ENCODE measurements at regions not wholly inside any gene's neighbourhood (a gene's known extent, or its start where the extent isn't known, plus 50 kb on each side); places are given as distances from the start of the nearest gene placed in this dataset.

DNA sequence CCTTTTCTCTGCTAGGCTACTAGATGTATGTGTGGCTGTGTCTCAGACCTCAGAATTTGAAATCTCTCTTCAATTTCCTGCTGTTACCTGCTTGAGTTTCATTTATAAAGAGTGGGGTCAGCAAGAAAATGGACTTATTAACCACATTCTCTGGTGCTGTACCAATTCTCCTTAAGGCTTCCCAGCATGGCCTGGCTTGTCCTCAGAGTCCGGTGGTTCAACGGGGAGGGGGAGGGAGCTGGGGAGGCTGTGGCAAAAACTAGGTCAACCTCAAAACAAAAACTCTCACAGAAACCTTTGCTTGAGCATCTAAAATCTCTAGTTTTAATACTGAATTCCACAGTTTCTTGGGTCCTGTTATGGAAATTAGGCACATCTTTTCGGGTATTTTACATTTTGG lies 389.1 kb upstream of the COBL start:
- no peak for DNase-seq
- Histone ChIP-seq H3K36me3 (no peaks in the 10 kb centered on the region), H3K27me3 (ENCODE audit: low read depth) (no peaks in the 10 kb centered on the region), H3K4me3 (no peak overlapping the region), H3K27ac (no peak overlapping the region), H3K9me3 (no peaks in the 10 kb centered on the region), H3K4me1 (no peaks in the 10 kb centered on the region)
- no peak for ATAC-seq
- TF ChIP-seq, protein P1, sequence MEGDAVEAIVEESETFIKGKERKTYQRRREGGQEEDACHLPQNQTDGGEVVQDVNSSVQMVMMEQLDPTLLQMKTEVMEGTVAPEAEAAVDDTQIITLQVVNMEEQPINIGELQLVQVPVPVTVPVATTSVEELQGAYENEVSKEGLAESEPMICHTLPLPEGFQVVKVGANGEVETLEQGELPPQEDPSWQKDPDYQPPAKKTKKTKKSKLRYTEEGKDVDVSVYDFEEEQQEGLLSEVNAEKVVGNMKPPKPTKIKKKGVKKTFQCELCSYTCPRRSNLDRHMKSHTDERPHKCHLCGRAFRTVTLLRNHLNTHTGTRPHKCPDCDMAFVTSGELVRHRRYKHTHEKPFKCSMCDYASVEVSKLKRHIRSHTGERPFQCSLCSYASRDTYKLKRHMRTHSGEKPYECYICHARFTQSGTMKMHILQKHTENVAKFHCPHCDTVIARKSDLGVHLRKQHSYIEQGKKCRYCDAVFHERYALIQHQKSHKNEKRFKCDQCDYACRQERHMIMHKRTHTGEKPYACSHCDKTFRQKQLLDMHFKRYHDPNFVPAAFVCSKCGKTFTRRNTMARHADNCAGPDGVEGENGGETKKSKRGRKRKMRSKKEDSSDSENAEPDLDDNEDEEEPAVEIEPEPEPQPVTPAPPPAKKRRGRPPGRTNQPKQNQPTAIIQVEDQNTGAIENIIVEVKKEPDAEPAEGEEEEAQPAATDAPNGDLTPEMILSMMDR (IDR thresholded peaks at IDR 0.05), result no peak
- intact Hi-C loops (cut with DNase I), result no loop called here

DNA sequence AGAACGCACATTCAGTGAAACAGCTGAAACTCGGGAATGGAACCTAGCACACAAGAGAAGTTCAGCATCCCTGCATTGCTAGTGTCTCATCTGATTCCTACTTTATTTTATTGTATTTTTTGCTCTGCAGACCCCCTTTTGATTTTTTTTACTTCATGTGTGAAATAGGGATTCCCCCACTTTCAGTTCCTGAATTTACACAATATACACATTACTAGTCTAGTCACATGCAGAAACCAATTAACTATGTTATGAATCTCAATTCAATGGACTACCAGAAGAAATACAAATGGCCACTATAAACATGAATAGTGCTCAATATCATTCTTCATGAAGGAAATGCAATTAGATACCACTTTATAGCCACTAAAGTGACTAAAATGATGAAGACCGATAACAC lies 386.1 kb upstream of the COBL start:
- H3K4me1 ChIP-seq, result no peaks in the 10 kb centered on the region
- ATAC-seq, result no peak
- H3K27me3 ChIP-seq (ENCODE audit: low read depth), result no peaks in the 10 kb centered on the region
- H3K4me3 ChIP-seq, result no peak overlapping the region
- intact Hi-C loops (cut with DNase I), result no loop called here
- no peak overlapping the region for H3K27ac ChIP-seq
- H3K9me3 ChIP-seq, result no peaks in the 10 kb centered on the region
- H3K36me3 ChIP-seq, result no peaks in the 10 kb centered on the region
- no peak for DNase-seq
- TF ChIP-seq, protein P1 (IDR thresholded peaks at IDR 0.05), result no peak

DNA sequence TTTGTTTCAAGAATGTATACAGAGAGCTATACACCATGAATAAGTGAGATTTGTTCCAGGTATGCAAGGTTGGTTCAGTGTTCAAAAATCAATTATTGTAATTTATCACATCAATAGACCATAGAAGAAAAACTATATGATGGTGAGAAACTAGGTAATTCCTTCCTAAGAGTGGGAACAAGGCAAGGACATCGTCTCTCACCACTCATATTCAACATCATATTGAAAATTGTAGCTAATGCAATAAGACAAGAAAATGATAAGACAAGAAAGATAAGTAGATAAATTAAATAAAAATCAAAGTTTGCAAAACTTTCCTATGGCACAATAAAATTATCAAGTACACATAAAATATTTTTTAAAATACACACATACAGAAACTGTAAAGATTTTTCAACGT lies 385.3 kb upstream of the COBL start:
- Histone ChIP-seq H3K27ac (no peak overlapping the region), H3K9me3 (no peaks in the 10 kb centered on the region)

DNA sequence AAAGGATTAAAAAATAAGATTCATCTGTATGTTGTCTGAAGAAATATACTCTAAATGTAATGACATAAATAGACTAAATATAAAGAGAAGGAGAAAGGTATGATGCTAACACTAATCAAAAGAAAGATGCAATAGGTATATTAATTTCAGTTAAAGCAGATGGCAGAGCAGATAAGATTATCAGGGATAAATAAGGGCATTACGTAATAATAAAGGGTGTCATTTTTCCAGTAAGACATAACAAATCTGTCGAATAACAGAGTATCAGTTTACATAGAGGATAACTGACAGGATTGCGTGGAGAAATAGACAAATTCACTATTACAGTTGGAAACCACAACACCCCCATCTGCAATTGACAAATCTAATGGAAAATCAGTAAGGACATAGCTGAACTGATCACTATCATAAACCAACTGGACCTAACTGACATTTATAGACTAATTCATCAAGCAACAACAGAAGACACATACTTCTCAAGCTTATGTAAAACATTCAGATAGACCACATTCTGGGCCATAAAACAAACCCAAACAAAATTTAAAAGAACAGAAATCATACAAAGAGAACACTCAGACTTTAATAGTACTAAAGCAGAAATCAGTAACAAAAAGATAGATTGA lies 384.1 kb upstream of the COBL start:
- Histone ChIP-seq H3K9me3 (no peaks in the 10 kb centered on the region), H3K4me1 (no peaks in the 10 kb centered on the region), H3K27ac (no peak overlapping the region), H3K27me3 (ENCODE audit: low read depth) (no peaks in the 10 kb centered on the region), H3K4me3 (no peak overlapping the region), H3K36me3 (no peaks in the 10 kb centered on the region)
- TF ChIP-seq, protein P1 (IDR thresholded peaks at IDR 0.05), result no peak
- DNase-seq (no peak), ATAC-seq (no peak)
- intact Hi-C loops (cut with DNase I), result no loop called here

More for the DNA sequence above, 385.3 kb upstream of the COBL start:
- intact Hi-C loops (cut with DNase I), result no loop called here
- DNase-seq (no peak), ATAC-seq (no peak)
- TF ChIP-seq, protein P1 (IDR thresholded peaks at IDR 0.05), result no peak
- Histone ChIP-seq H3K4me3 (no peak overlapping the region), H3K4me1 (no peaks in the 10 kb centered on the region), H3K27me3 (ENCODE audit: low read depth) (no peaks in the 10 kb centered on the region), H3K36me3 (no peaks in the 10 kb centered on the region)

DNA sequence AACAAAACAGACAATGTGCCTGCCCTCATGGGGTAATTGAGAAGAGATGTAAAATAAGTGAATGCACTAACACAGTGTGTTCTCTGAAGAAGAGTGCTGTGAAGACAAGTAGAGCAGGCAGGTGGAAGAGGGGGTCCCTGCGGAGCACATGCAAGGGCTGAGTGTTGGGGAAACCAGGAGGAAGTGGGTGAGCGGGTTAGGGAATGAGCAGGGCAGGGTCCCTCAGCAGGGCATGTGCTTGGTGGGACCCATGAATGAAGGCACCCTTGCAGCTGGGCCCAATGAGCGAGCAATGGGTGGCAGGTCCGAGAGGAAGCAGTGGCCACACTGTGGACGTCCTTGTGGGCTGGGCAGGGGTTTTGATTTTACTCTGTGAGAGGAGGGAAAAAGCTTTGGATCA lies 376.6 kb upstream of the COBL start:
- DNase-seq (no peak), ATAC-seq (no peak)
- H3K36me3 ChIP-seq, result no peaks in the 10 kb centered on the region
- H3K4me3 ChIP-seq, result no peak overlapping the region
- TF ChIP-seq, protein P1 (IDR thresholded peaks at IDR 0.05), result no peak
- no peaks in the 10 kb centered on the region for H3K27me3 ChIP-seq (ENCODE audit: low read depth)
- intact Hi-C loops (cut with DNase I), result no loop called here
- no peak overlapping the region for H3K27ac ChIP-seq
- no peaks in the 10 kb centered on the region for H3K9me3 ChIP-seq
- H3K4me1 ChIP-seq, result no peaks in the 10 kb centered on the region
